ENCODE measurements at regions not wholly inside any gene's neighbourhood (a gene's known extent, or its start where the extent isn't known, plus 50 kb on each side); places are given as distances from the start of the nearest gene placed in this dataset.

GRCh38 chr3:139128803-139129202, 84.1 kb upstream of the PRR23C start (continued):
- TF ChIP-seq KIAA2018 (CRISPR knock-in tag; IDR thresholded peaks at IDR 0.05; ENCODE audit: borderline replicate concordance) (no peak), ZNF230 (CRISPR knock-in tag; IDR thresholded peaks at IDR 0.05) (no peak), ZFP37 (CRISPR knock-in tag; IDR thresholded peaks at IDR 0.05; ENCODE audit: borderline replicate concordance) (no peak), ZNF629 (CRISPR knock-in tag; conservative IDR thresholded peaks at IDR 0.05) (no peak), SRSF1 (optimal IDR thresholded peaks at IDR 0.05; ENCODE audit: low read depth, low read length) (no peak), TCF12 (IDR thresholded peaks at IDR 0.05) (no peak), TCF12 (CRISPR knock-in tag; IDR thresholded peaks at IDR 0.05) (no peak), PHF20 (CRISPR knock-in tag; IDR thresholded peaks at IDR 0.05) (no peak)
